KMS-11 (cell line): ENCODE measurements at regions not wholly inside any gene's neighbourhood (a gene's known extent, or its start where the extent isn't known, plus 50 kb on each side); places are given as distances from the start of the nearest gene placed in this dataset.

Experiments used
- H2AFZ ChIP-seq: fragments of 200-600 bp; sonication (generic); 2 replicates; pipeline ENCODE4 v1.6.1; 2016; ENCODE audit warnings: antibody characterized with exemption, mixed run types, low read depth
- H3K27ac ChIP-seq: fragments of 200-600 bp; sonication (generic); 2 replicates; pipeline ENCODE4 v1.6.1; 2016; ENCODE audit warnings: mild to moderate bottlenecking, mixed run types
- H3K27me3 ChIP-seq: fragments of 200-600 bp; sonication (generic); 2 replicates; pipeline ENCODE4 v1.6.1; 2017; ENCODE audit warnings: mild to moderate bottlenecking, low read depth, mixed run types, moderate library complexity; ENCODE audit not compliant: insufficient read depth
- H3K36me3 ChIP-seq: fragments of 200-600 bp; sonication (generic); 2 replicates; pipeline ENCODE4 v1.6.1; 2017; ENCODE audit warnings: mild to moderate bottlenecking, mixed run types; ENCODE audit not compliant: insufficient read depth
- H3K4me1 ChIP-seq: fragments of 200-600 bp; sonication (generic); 2 replicates; pipeline ENCODE4 v1.6.1; 2016; ENCODE audit warnings: mild to moderate bottlenecking, low read depth, mixed run types; ENCODE audit not compliant: poor library complexity, severe bottlenecking
- H3K4me2 ChIP-seq: fragments of 200-600 bp; sonication (generic); 2 replicates; pipeline ENCODE4 v1.7.0; 2016; ENCODE audit warnings: mild to moderate bottlenecking, mixed run types
- H3K4me3 ChIP-seq: fragments of 200-600 bp; sonication (generic); IDR thresholded peaks from 2 replicates; pipeline ENCODE4 v1.6.1; 2017; ENCODE audit warnings: low read depth, low read length, mixed read lengths; ENCODE audit not compliant: insufficient read depth
- H3K79me2 ChIP-seq: fragments of 200-600 bp; sonication (generic); 2 replicates; pipeline ENCODE4 v1.6.1; 2016; ENCODE audit warnings: low read depth, mixed run types; ENCODE audit not compliant: insufficient read depth
- H3K9ac ChIP-seq: fragments of 200-600 bp; sonication (generic); 2 replicates; pipeline ENCODE4 v1.6.1; 2016; ENCODE audit warnings: mild to moderate bottlenecking, mixed run types
- H4K20me1 ChIP-seq: fragments of 200-600 bp; sonication (generic); 2 replicates; pipeline ENCODE4 v1.6.1; 2016; ENCODE audit warnings: mild to moderate bottlenecking, mixed run types; ENCODE audit not compliant: insufficient read depth
- CTCF ChIP-seq: fragments of 200-600 bp; sonication (generic); conservative IDR thresholded peaks from 2 replicates; pipeline ENCODE4 v1.6.1; 2017; ENCODE audit warnings: low read depth, mild to moderate bottlenecking, antibody characterized with exemption, low read length, moderate library complexity, mixed read lengths

GRCh38 chrX:11949291-11949690 lies 189.0 kb upstream of the FRMPD4 start:
- H3K27me3 ChIP-seq, result no peaks in the 10 kb centered on the region
- no peak for TF ChIP-seq CTCF

GRCh38 chrX:11952176-11952720 lies 186.0 kb upstream of the FRMPD4 start:
- no peak overlapping the region for H3K27ac ChIP-seq

More at GRCh38 chrX:11949291-11949690, 189.0 kb upstream of the FRMPD4 start:
- Histone ChIP-seq H4K20me1 (no peaks in the 10 kb centered on the region), H3K4me3 (no peak overlapping the region), H3K4me2 (no peak overlapping the region), H3K9ac (no peak overlapping the region), H3K27ac (no peak overlapping the region), H3K36me3 (no peaks in the 10 kb centered on the region), H3K4me1 (no peaks in the 10 kb centered on the region), H2AFZ (no peak overlapping the region), H3K79me2 (no peaks in the 10 kb centered on the region)

GRCh38 chrX:11953615-11954014 lies 184.7 kb upstream of the FRMPD4 start:
- no peaks in the 10 kb centered on the region for H3K36me3 ChIP-seq
- H3K4me1 ChIP-seq, result no peaks in the 10 kb centered on the region
- H3K4me2 ChIP-seq, result no peak overlapping the region
- H2AFZ ChIP-seq, result no peak overlapping the region
- TF ChIP-seq CTCF, result no peak
- H3K79me2 ChIP-seq, result no peaks in the 10 kb centered on the region
- no peak overlapping the region for H3K9ac ChIP-seq
- H3K27me3 ChIP-seq, result no peaks in the 10 kb centered on the region
- H3K4me3 ChIP-seq, result no peak overlapping the region
- H3K27ac ChIP-seq, result no peak overlapping the region
- no peaks in the 10 kb centered on the region for H4K20me1 ChIP-seq

More at GRCh38 chrX:11952176-11952720, 186.0 kb upstream of the FRMPD4 start:
- no peak overlapping the region for H2AFZ ChIP-seq
- H3K36me3 ChIP-seq, result no peaks in the 10 kb centered on the region
- H3K27me3 ChIP-seq, result no peaks in the 10 kb centered on the region
- H3K4me2 ChIP-seq, result no peak overlapping the region
- no peaks in the 10 kb centered on the region for H4K20me1 ChIP-seq
- TF ChIP-seq CTCF, result no peak
- H3K4me3 ChIP-seq, result no peak overlapping the region
- no peaks in the 10 kb centered on the region for H3K79me2 ChIP-seq
- H3K9ac ChIP-seq, result no peak overlapping the region
- no peaks in the 10 kb centered on the region for H3K4me1 ChIP-seq

GRCh38 chrX:11954176-11954575 lies 184.1 kb upstream of the FRMPD4 start:
- Histone ChIP-seq H3K9ac (no peak overlapping the region), H3K4me2 (no peak overlapping the region)

More at GRCh38 chrX:11954176-11954575, 184.1 kb upstream of the FRMPD4 start:
- no peak for TF ChIP-seq CTCF
- H3K36me3 ChIP-seq, result no peaks in the 10 kb centered on the region
- H3K27ac ChIP-seq, result no peak overlapping the region
- no peak overlapping the region for H3K4me3 ChIP-seq
- no peaks in the 10 kb centered on the region for H4K20me1 ChIP-seq
- no peak overlapping the region for H2AFZ ChIP-seq
- no peaks in the 10 kb centered on the region for H3K79me2 ChIP-seq
- no peaks in the 10 kb centered on the region for H3K4me1 ChIP-seq
- H3K27me3 ChIP-seq, result no peaks in the 10 kb centered on the region
